ENCODE measurements at regions not wholly inside any gene's neighbourhood (a gene's known extent, or its start where the extent isn't known, plus 50 kb on each side); places are given as distances from the start of the nearest gene placed in this dataset.

DNA sequence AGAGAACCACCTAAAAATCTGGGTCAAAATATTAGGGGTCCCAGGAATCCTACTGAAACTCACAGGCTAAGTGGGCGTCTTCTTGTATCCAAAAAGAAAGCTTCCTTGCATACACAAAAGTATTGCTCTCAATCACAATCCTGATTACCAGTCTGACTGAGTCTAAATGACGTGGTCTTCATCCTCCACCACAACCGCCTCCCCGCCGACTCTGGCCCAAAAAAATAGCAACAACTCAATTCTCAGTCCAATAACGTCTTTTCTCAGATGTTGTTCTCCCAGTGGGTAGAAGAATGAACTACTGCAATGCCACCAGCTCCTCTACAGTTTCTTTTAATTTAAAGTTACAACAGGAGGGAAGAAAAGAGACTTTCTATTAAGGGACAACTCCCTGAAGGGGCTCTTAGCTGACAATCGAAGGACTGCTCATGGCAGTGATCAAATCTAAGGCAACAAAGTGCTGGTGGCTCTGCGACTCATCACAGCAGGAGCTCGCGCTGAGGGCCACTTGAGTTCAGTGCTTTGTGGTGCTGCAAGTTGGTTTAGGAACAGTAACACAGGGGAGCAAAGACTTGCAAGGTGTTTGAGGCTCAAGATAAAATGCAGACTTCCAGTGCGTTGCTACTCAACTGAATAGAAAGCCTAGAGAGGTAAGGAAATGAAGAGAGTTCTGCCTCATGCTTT, 394.1 kb downstream of the BCAT1 start:
- DNase-seq: no peak

GRCh38 chr12:24553259-24553658, 395.6 kb downstream of the BCAT1 start:
- DNase-seq: no peak

DNA sequence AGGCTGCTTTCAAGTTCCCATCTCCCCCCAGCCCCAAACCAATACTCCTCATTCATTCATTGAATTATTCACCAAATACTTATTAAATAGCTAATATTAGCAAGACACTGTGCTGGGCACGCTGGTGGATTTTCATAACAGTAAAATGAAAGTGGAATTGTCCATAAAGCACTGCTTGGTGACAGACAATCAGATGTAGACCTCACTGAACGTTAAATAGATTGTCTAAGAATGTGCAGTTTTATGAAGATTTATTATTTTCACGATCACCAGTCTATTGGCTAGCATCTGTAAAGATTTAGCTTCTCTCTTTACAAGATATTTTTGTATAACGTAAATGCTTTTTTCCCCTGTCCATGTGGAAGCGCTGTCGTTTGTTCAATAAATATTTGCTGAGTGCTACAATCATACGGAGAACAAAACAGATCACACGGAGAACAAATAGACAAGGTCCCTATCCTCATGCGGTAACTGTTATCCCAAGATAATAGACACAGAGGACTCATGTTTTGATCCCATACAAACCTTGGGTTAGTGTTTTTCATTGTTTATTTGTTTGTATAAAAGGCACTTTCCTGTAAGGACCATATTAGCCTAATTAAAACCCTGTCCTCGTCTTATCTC, 397.6 kb downstream of the BCAT1 start:
- no peak for DNase-seq

GRCh38 chr12:24550609-24551008, 398.3 kb downstream of the BCAT1 start:
- no peak for DNase-seq

DNA sequence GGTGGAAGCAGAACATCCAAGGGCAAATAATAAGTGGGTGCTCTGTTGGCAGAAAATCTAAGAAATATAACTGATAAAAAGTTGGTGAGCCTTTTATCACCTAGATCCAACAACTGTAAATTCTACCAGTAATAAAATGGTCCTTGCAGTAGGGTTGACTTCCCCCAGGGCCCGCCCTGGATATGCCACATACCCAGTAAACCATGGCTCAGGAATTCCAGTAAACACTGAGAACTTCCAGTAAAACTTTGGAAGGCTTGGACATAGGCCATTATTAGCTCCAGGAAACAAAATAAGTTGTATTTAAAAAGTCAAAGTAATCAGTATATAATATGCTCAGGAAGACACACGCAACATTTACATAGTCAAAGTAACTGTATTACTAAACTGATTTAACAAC, 402.2 kb downstream of the BCAT1 start:
- DNase-seq: no peak

DNA sequence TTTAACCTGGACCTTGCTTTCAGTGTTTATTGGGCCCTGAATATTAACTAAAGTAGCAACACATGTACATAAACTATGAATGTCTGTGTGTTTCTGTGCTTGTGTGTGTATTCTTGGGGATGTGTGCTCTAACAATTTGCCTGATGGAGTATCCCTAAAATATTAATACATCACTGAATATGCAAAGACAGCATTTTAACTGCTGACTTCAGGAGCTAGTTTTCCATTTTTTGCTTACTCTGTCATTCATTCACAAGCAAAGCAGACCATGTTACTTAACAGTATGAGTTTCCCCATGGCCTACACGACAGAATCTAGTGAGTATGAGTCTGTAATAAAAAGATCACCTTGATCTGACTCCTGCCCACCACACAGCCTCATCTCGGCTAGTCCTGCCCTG, 402.8 kb downstream of the BCAT1 start:
- no peak for DNase-seq

DNA sequence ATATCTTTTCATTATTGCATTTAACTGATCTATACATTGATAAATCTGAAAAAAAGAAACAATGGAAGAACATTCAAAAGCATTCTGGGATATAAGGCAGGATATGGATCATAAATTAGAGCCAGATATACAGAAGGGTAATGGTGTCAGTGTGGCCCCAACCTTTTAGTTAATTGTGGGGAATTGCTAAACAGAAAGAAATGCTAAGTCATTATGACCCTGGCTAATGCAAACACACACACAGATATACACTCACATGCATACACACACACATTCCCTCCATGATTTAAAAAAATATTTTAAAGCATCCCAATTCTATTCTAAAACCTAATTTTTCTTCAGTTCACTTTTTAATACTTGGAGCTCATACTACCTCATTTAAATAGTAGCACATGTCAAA, 404.5 kb downstream of the BCAT1 start:
- no peak for DNase-seq

DNA sequence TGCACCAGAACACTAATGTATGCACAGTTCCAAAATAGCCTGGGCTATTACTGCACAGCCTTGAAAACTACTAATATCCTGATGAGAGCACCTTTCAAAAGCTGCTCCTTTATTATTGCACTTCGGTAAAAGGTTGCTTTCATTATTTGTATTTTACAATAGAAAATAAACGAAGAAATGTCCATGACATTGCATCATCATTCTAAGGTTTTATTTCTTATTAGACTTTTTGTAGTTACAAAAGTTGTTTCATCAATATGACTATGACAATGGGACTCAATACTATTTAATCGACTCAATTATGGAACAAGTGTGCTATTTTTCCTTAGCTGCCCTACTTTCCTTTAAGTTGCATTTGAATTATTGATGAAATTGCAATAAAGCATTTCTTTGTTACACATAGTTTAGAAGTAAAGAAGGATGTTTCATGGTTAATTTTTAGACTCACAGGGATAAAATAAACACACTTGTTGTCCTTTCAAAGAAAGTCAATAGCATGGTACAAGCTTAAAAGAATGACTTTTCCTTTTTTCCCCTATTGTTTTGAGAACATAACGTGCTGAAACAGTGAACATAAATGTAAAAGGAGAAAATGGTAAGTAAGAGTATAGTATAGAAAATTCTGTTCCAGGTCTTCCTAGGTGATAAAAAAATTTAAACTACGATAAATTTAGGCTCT, 407.6 kb downstream of the BCAT1 start:
- no peak for DNase-seq

DNA sequence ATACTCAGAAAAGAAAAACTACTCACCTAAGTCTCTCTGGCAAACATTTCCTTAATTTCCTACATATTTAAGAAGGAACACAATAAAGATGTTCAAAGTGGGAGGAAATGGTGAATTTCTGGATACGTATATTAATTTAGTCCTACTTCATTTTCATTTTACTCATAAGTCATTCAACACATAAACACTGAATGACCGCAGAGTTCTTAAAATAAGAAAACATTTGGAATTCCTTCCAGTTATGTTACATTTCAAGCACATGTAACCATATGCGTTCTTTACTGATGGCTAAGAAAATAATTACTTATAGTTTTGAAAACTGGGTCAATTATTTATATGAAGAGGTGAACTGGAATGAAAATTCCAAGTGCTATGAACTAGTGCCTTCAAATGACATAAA, 409.3 kb downstream of the BCAT1 start:
- DNase-seq: no peak

GRCh38 chr12:24537083-24537860, 411.6 kb downstream of the BCAT1 start:
- DNase-seq: no peak

- DNase-seq: no peak
These were observed 413.4 kb downstream of the BCAT1 start for GRCh38 chr12:24535334-24536069.

- no peak for DNase-seq
These were observed 414.3 kb downstream of the BCAT1 start for GRCh38 chr12:24534622-24535021.

- no peak for DNase-seq
These were observed 415.1 kb downstream of the BCAT1 start for GRCh38 chr12:24533716-24534352.

- DNase-seq: no peak
These were observed 418.2 kb downstream of the BCAT1 start for GRCh38 chr12:24530689-24531088.

- no peak for DNase-seq
These were observed 421.8 kb downstream of the BCAT1 start for GRCh38 chr12:24527102-24527501.

GRCh38 chr12:24522736-24523135, 426.2 kb downstream of the BCAT1 start:
- no peak for DNase-seq

GRCh38 chr12:24519759-24520158, 429.1 kb downstream of the BCAT1 start:
- no peak for DNase-seq

DNA sequence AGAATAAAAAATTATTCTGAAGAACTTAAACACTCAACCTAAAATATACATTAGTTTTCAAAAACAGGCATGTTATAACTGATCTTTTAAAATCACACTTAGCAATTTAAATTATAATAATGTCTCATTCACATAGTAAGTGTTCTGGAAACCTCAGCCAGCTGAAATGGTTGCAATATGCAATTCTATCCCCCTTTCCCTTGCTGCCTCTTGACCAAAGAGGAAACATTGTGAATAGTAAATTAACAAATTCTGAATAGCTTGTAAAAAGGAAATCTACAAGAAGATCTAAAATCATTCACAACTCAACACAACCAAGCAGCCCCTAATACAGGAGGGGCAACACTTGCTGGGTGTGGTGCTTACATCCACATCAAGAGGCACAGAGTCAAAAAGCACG, 431.9 kb downstream of the BCAT1 start:
- no peak for DNase-seq

- DNase-seq: no peak
These were observed 438.2 kb downstream of the BCAT1 start for GRCh38 chr12:24510581-24511125.

DNA sequence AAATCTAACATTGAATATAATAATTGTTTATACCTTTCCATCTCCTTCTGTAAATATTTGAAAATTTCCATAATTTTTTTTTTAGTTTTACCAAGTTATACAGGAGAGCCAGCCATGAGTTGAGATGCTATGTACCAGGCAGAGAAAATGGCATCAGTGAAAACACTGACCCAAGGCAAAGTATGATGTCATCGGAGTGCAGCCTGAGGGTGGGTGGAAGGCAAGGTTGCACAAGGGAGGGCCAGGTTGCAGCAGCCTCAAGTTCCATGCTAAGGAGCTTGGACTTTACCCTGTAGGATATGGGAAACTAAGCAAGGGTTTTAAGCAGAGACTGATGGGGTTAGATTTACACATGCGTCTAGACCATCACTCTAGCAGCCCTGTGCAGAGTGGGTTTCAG, 441.1 kb downstream of the BCAT1 start:
- no peak for DNase-seq

DNA sequence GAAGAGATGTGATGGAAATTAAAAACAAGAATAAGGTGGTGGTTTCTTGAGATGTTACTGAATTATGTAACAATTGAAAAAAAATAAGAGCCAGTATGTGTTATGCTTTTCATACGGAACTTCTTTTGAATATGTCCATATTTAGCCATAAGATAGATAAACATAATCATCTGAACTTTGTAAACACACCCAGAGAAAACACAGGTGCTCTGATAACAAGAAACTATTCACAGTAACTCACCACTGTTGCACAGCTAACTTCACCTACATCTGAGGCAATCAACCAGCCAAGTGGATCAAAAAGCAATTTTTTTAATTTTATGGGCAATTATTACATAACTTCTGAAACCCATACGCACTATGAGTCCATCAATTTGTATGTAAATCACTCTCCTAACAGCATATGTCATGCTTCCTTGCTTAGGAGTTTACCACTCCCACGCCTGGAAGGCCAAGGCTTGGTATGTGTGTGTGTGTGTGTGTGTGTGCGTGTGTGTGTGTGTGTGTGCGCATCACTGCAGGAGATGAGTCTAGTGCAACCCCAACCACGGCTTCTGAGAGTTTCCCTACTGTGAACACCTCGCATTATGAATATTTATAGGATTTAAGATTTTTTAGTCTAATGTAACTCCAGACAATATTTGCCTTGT, 443.4 kb downstream of the BCAT1 start:
- no peak for DNase-seq
